IMR-90 (cell line): ENCODE measurements at regions not wholly inside any gene's neighbourhood (a gene's known extent, or its start where the extent isn't known, plus 50 kb on each side); places are given as distances from the start of the nearest gene placed in this dataset.

ENCODE experiments used
- ATAC-seq: fragments of 200-7000 bp; cut with Tn5 transposase; 2 replicates; pipeline ENCODE4 v1.9.1; 2020; ENCODE audit warnings: low read depth, mild to moderate bottlenecking, moderate library complexity
- BruUV-seq: library from RNA; stranded (reverse); fragments of 400-500 nt; replicated peaks from 2 replicates; lab custom pipeline; 2021; lab: Mats Ljungman, UMichigan
- CTCF ChIA-PET: fragments of 300-600 bp; formaldehyde crosslinking; extraction: SDS; loops from one replicate; lab custom pipeline; 2021; ENCODE audit warnings: antibody characterized with exemption; lab: Yijun Ruan, JAX
- POLR2A ChIA-PET: fragments of 300-600 bp; sonication (Branson Sonifier 250); formaldehyde crosslinking; loops from one replicate; lab custom pipeline; 2022; ENCODE audit warnings: antibody characterized with exemption; ENCODE audit not compliant: unreplicated experiment; lab: Charles Lee
- DNase-seq: peaks from one replicate; pipeline ENCODE4 v3.0.0; 2013
- H2AFZ ChIP-seq: replicated peaks from 2 replicates; pipeline ENCODE3; 2013; ENCODE audit warnings: low read length, mild to moderate bottlenecking; ENCODE audit not compliant: poor library complexity
- H2AK5ac ChIP-seq: 2 replicates; pipeline ENCODE4 v1.6.1; 2013; ENCODE audit warnings: low read depth, low read length, inconsistent platforms
- H2AK9ac ChIP-seq: replicated peaks from 2 replicates; pipeline ENCODE3; 2013; ENCODE audit warnings: mild to moderate bottlenecking, low read depth, low read length, moderate library complexity; ENCODE audit not compliant: poor library complexity
- H2BK120ac ChIP-seq: 2 replicates; pipeline ENCODE4 v1.6.1; 2013; ENCODE audit warnings: low read depth, low read length, inconsistent platforms
- H2BK15ac ChIP-seq: 3 replicates; pipeline ENCODE4 v1.6.1; 2013; ENCODE audit warnings: low read depth, low read length, inconsistent platforms
- H2BK20ac ChIP-seq: 2 replicates; pipeline ENCODE4 v1.6.1; 2013; ENCODE audit warnings: low read depth, mild to moderate bottlenecking, inconsistent platforms, low read length, moderate library complexity
- H2BK5ac ChIP-seq: 2 replicates; pipeline ENCODE4 v1.6.1; 2013; ENCODE audit warnings: mild to moderate bottlenecking, low read depth, low read length, inconsistent platforms; ENCODE audit not compliant: poor library complexity, severe bottlenecking
- H3K14ac ChIP-seq: replicated peaks from 2 replicates; pipeline ENCODE4 v1.6.1; 2013; ENCODE audit warnings: low read depth, low read length, inconsistent platforms
- H3K18ac ChIP-seq: 2 replicates; pipeline ENCODE4 v1.6.1; 2013; ENCODE audit warnings: low read depth, low read length, control low read depth
- H3K23ac ChIP-seq: 2 replicates; pipeline ENCODE4 v1.6.1; 2013; ENCODE audit warnings: low read depth, low read length, inconsistent platforms
- H3K27ac ChIP-seq: 2 replicates; pipeline ENCODE4 v1.5.1; 2013; ENCODE audit warnings: mild to moderate bottlenecking, control low read depth, low read length; ENCODE audit not compliant: insufficient read depth
- H3K27me3 ChIP-seq: 2 replicates; pipeline ENCODE4 v1.6.1; 2013; ENCODE audit warnings: low read length; ENCODE audit not compliant: control insufficient read depth, insufficient read depth
- H3K36me3 ChIP-seq: 2 replicates; pipeline ENCODE4 v1.6.1; 2013; ENCODE audit warnings: low read length, mixed read lengths; ENCODE audit not compliant: control insufficient read depth, insufficient read depth
- H3K4ac ChIP-seq: 2 replicates; pipeline ENCODE4 v1.6.1; 2013; ENCODE audit warnings: low read depth, low read length, inconsistent platforms
- H3K4me1 ChIP-seq: 2 replicates; pipeline ENCODE4 v1.6.1; 2013; ENCODE audit warnings: low read length, mixed read lengths; ENCODE audit not compliant: control insufficient read depth, insufficient read depth
- H3K4me2 ChIP-seq: 2 replicates; pipeline ENCODE4 v1.6.1; 2013; ENCODE audit warnings: low read depth, mild to moderate bottlenecking, control low read depth, low read length, moderate library complexity
- H3K4me3 ChIP-seq: 2 replicates; pipeline ENCODE4 v1.5.1; 2013; ENCODE audit warnings: low read depth, mild to moderate bottlenecking, control low read depth, low read length, moderate library complexity; ENCODE audit not compliant: insufficient read depth
- H3K56ac ChIP-seq: 2 replicates; pipeline ENCODE4 v1.6.1; 2013; ENCODE audit warnings: low read length, inconsistent platforms; ENCODE audit not compliant: insufficient read depth; ENCODE audit errors: extremely low read depth
- H3K79me1 ChIP-seq, 2 experiments: 2 replicates each; pipeline ENCODE4 v1.6.1; 2013; ENCODE audit warnings: low read length in 2 of 2, inconsistent platforms in 1 of 2, low read depth in 1 of 2
- H3K9ac ChIP-seq: 2 replicates; pipeline ENCODE4 v1.6.1; 2013; ENCODE audit warnings: low read depth, low read length, control low read depth
- H3K9me1 ChIP-seq: 2 replicates; pipeline ENCODE4 v1.6.1; 2013; ENCODE audit warnings: low read length, inconsistent platforms; ENCODE audit not compliant: insufficient read depth
- H3K9me3 ChIP-seq: 2 replicates; pipeline ENCODE4 v1.6.1; 2013; ENCODE audit warnings: low read length; ENCODE audit not compliant: control insufficient read depth, insufficient read depth
- H4K20me1 ChIP-seq: 2 replicates; pipeline ENCODE4 v1.6.1; 2013; ENCODE audit warnings: low read length, inconsistent platforms; ENCODE audit not compliant: insufficient read depth
- H4K5ac ChIP-seq: 2 replicates; pipeline ENCODE4 v1.6.1; 2013; ENCODE audit warnings: mild to moderate bottlenecking, low read depth, low read length, control low read depth
- H4K8ac ChIP-seq, 2 experiments: 2 replicates each; pipeline ENCODE4 v1.6.1; 2013; ENCODE audit warnings: low read depth in 2 of 2, low read length in 2 of 2, control low read depth in 1 of 2, inconsistent platforms in 1 of 2
- H4K91ac ChIP-seq: 2 replicates; pipeline ENCODE4 v1.6.1; 2013; ENCODE audit warnings: low read depth, low read length, inconsistent platforms; ENCODE audit not compliant: insufficient read depth
- BHLHE40 ChIP-seq: fragments of 150-350 bp; IDR thresholded peaks from 2 replicates; pipeline ENCODE4 v1.6.1; 2016; ENCODE audit warnings: mild to moderate bottlenecking, low read depth, low read length
- CEBPB ChIP-seq: IDR thresholded peaks from 2 replicates; pipeline ENCODE4 v1.6.1; 2012; ENCODE audit warnings: low read depth, low read length, improper control_type of control experiment
- CHD1 ChIP-seq: IDR thresholded peaks from 2 replicates; pipeline ENCODE4 v1.6.1; 2012; ENCODE audit warnings: low read depth, low read length, improper control_type of control experiment
- CTCF ChIP-seq: conservative IDR thresholded peaks from 2 replicates; pipeline ENCODE4 v1.5.1; 2012; ENCODE audit warnings: mild to moderate bottlenecking, low read depth, low read length, improper control_type of control experiment
- ELK1 ChIP-seq: fragments of 150-350 bp; IDR thresholded peaks from 2 replicates; pipeline ENCODE4 v1.6.1; 2016; ENCODE audit warnings: low read depth, mild to moderate bottlenecking, low read length, moderate library complexity, borderline replicate concordance
- FOS ChIP-seq: fragments of 150-350 bp; IDR thresholded peaks from 2 replicates; pipeline ENCODE4 v1.6.1; 2016; ENCODE audit warnings: low read depth, low read length
- MAFK ChIP-seq: IDR thresholded peaks from 2 replicates; pipeline ENCODE4 v1.6.1; 2012; ENCODE audit warnings: low read depth, low read length, improper control_type of control experiment
- MAZ ChIP-seq: IDR thresholded peaks from 2 replicates; pipeline ENCODE4 v1.6.1; 2012; ENCODE audit warnings: low read depth, mild to moderate bottlenecking, low read length, improper control_type of control experiment, moderate library complexity, borderline replicate concordance
- MXI1 ChIP-seq: IDR thresholded peaks from 2 replicates; pipeline ENCODE4 v1.6.1; 2012; ENCODE audit warnings: low read depth, mild to moderate bottlenecking, low read length, moderate library complexity, borderline replicate concordance
- NFE2L2 ChIP-seq: fragments of 150-350 bp; IDR thresholded peaks from 2 replicates; pipeline ENCODE4 v1.6.1; 2016; ENCODE audit warnings: low read depth, mild to moderate bottlenecking, low read length
- POLR2A ChIP-seq: IDR thresholded peaks from 2 replicates; pipeline ENCODE4 v1.6.1; 2012; ENCODE audit warnings: mild to moderate bottlenecking, low read depth, low read length
- RAD21 ChIP-seq: IDR thresholded peaks from 2 replicates; pipeline ENCODE4 v1.6.1; 2012; ENCODE audit warnings: low read length, improper control_type of control experiment
- RCOR1 ChIP-seq: IDR thresholded peaks from 2 replicates; pipeline ENCODE4 v1.6.1; 2012; ENCODE audit warnings: mild to moderate bottlenecking, low read length, improper control_type of control experiment; ENCODE audit not compliant: insufficient replicate concordance
- RFX5 ChIP-seq: IDR thresholded peaks from 2 replicates; pipeline ENCODE4 v1.8.0; 2012; ENCODE audit warnings: low read depth, mild to moderate bottlenecking, low read length, moderate library complexity
- SMC3 ChIP-seq: fragments of 150-350 bp; IDR thresholded peaks from 2 replicates; pipeline ENCODE4 v1.6.1; 2016; ENCODE audit warnings: low read depth, mild to moderate bottlenecking, antibody characterized with exemption, low read length, moderate library complexity
- USF2 ChIP-seq: fragments of 150-350 bp; IDR thresholded peaks from 2 replicates; pipeline ENCODE4 v1.6.1; 2017; ENCODE audit warnings: mild to moderate bottlenecking, antibody characterized with exemption, low read length, low read depth
- WGBS, 2 experiments: methylation state at CpG; one replicate each; pipeline versions ENCODE4 v1.1.5 to v1.1.7; 2013; ENCODE audit warnings: missing lambda C conversion rate in 2 of 2; ENCODE audit not compliant: insufficient read length in 1 of 2; ENCODE audit errors: extremely low coverage in 2 of 2; 5-methylcytosine and 5-hydroxymethylcytosine counted together
- dilution Hi-C: fragments of 300-500 bp; cut with HindIII; formaldehyde crosslinking; loops from one replicate; pipeline ENCODE4 v1.14.3; 2018; ENCODE audit warnings: low sequenced_read_pairs; ENCODE audit not compliant: unreplicated experiment
- in situ Hi-C: fragments of 300-500 bp; cut with MboI; formaldehyde crosslinking; loops from 3 replicates; pipeline ENCODE4 v1.14.3; 2019; ENCODE audit warnings: low sequenced_read_pairs, inconsistent platforms, mixed read lengths
- intact Hi-C: fragments of 100-400 bp; cut with micrococcal nuclease; formaldehyde crosslinking; loops from 2 replicates; pipeline ENCODE4 v1.10.0; 2022

- H2AFZ ChIP-seq = no peak overlapping the region
- no peaks in the 10 kb centered on the region for H3K27me3 ChIP-seq
- H3K4me3 ChIP-seq = no peak overlapping the region
- no peak overlapping the region for H2AK5ac ChIP-seq
- intact Hi-C loops = no loop called here
- no peaks in the 10 kb centered on the region for H4K20me1 ChIP-seq
- BruUV-seq = no TSS peak
- no peak overlapping the region for H3K14ac ChIP-seq
- H3K9me3 ChIP-seq = peaks cover 7% of the 10 kb centered on the region
- no peak overlapping the region for H4K5ac ChIP-seq
- H3K4me2 ChIP-seq = no peak overlapping the region
- H2BK5ac ChIP-seq = no peak overlapping the region
- H3K27ac ChIP-seq = no peak overlapping the region
- ATAC-seq = no peak
- no peaks in the 10 kb centered on the region for H3K4me1 ChIP-seq
- DNase-seq = no peak
- H2AK9ac ChIP-seq = no peak overlapping the region
- H4K8ac ChIP-seq = no peak overlapping the region
- no CpG with 5 or more reads among the region's 2 CpGs for WGBS, 2 experiments
- ChIA-PET CTCF (no interaction called here), POLR2A (no interaction called here)
- H3K9ac ChIP-seq = no peak overlapping the region
- no peaks in the 10 kb centered on the region for H3K36me3 ChIP-seq
- in situ Hi-C loops = no loop called here
- H3K56ac ChIP-seq = no peak overlapping the region
- H2BK120ac ChIP-seq = no peak overlapping the region
- no peak overlapping the region for H2BK20ac ChIP-seq
- dilution Hi-C loops = no loop called here
- no peak for TF ChIP-seq BHLHE40
- TF ChIP-seq FOS = no peak
- TF ChIP-seq SMC3 = no peak
- no peak for TF ChIP-seq MAFK
- no peak for TF ChIP-seq CTCF
- no peak for TF ChIP-seq MAZ
- no peak for TF ChIP-seq CHD1
- no peak for TF ChIP-seq CEBPB
- TF ChIP-seq MXI1 = no peak
- TF ChIP-seq RAD21 = no peak
- TF ChIP-seq NFE2L2 = no peak
- TF ChIP-seq USF2 = no peak
- no peak for TF ChIP-seq POLR2A
- TF ChIP-seq RCOR1 = no peak
- TF ChIP-seq ELK1 = no peak
- no peak for TF ChIP-seq RFX5
- no peaks in the 10 kb centered on the region for H3K79me1 ChIP-seq
- no peak overlapping the region for H2BK15ac ChIP-seq
- no peak overlapping the region for H4K91ac ChIP-seq
- no peaks in the 10 kb centered on the region for H3K9me1 ChIP-seq
- H3K18ac ChIP-seq = no peak overlapping the region
- no peak overlapping the region for H3K4ac ChIP-seq
- H3K23ac ChIP-seq = no peak overlapping the region
Measured at GRCh38 chr11:38356255-38356654, 1758.2 kb upstream of the RAG2 start.
